DND-41 (cell line): ENCODE measurements at regions not wholly inside any gene's neighbourhood (a gene's known extent, or its start where the extent isn't known, plus 50 kb on each side); places are given as distances from the start of the nearest gene placed in this dataset.
"Not testable (repeated sequence)": the region's sequence is repeated elsewhere in the genome, so short reads cannot be mapped to it uniquely, and the experiment has no call there.

Experiments used
- ATAC-seq: fragments of 200-7000 bp; cut with Tn5 transposase; 3 replicates; pipeline ENCODE4 v1.9.1; 2021; ENCODE audit warnings: low read depth; ENCODE audit not compliant: insufficient read depth
- DNase-seq: peaks from one replicate; pipeline ENCODE4 v3.0.0-alpha.2; 2020
- H2AFZ ChIP-seq: 2 replicates; pipeline ENCODE4 v1.6.0; 2012; ENCODE audit warnings: low read depth, low read length
- H3K27ac ChIP-seq: 2 replicates; pipeline ENCODE4 v1.5.1; 2012; ENCODE audit warnings: low read length, inconsistent platforms
- H3K27me3 ChIP-seq: fragments of 200-600 bp; sonication (generic); 2 replicates; pipeline ENCODE4 v1.6.0; 2012; ENCODE audit warnings: low read length, mild to moderate bottlenecking, inconsistent platforms; ENCODE audit not compliant: insufficient read depth, poor library complexity
- H3K36me3 ChIP-seq: 2 replicates; pipeline ENCODE4 v1.5.1; 2012; ENCODE audit warnings: low read length, inconsistent platforms; ENCODE audit not compliant: insufficient read depth
- H3K4me1 ChIP-seq: 2 replicates; pipeline ENCODE4 v1.5.1; 2012; ENCODE audit warnings: mild to moderate bottlenecking, low read length; ENCODE audit not compliant: insufficient read depth
- H3K4me2 ChIP-seq: 2 replicates; pipeline ENCODE4 v1.6.0; 2012; ENCODE audit warnings: mild to moderate bottlenecking, moderate library complexity, low read length, inconsistent platforms; ENCODE audit not compliant: insufficient read depth
- H3K4me3 ChIP-seq, 2 experiments: fragments of 200-600 bp in 1 of 2; shearing (Covaris generic) in 1 of 2; 2 replicates each; pipeline ENCODE4 v1.5.1; 2012 to 2016; ENCODE audit warnings: inconsistent platforms in 2 of 2, low read length in 2 of 2, mild to moderate bottlenecking in 2 of 2, low read depth in 1 of 2, moderate library complexity in 1 of 2
- H3K79me2 ChIP-seq: 2 replicates; pipeline ENCODE4 v1.6.0; 2012; ENCODE audit warnings: low read length, inconsistent platforms; ENCODE audit not compliant: insufficient read depth
- H3K9ac ChIP-seq: 2 replicates; pipeline ENCODE4 v1.6.0; 2012; ENCODE audit warnings: low read depth, mild to moderate bottlenecking, inconsistent platforms, low read length, moderate library complexity
- H3K9me3 ChIP-seq: 2 replicates; pipeline ENCODE4 v1.5.1; 2012; ENCODE audit warnings: low read length, moderate library complexity, mild to moderate bottlenecking, inconsistent platforms; ENCODE audit not compliant: insufficient read depth, severe bottlenecking
- H4K20me1 ChIP-seq: 2 replicates; pipeline ENCODE4 v1.6.0; 2012; ENCODE audit warnings: low read length; ENCODE audit not compliant: insufficient read depth
- CTCF ChIP-seq: IDR thresholded peaks from 2 replicates; pipeline ENCODE4 v1.5.1; 2012; ENCODE audit warnings: borderline replicate concordance, low read length, moderate library complexity, mild to moderate bottlenecking; ENCODE audit not compliant: poor library complexity, severe bottlenecking; ENCODE audit errors: extremely low read depth
- EZH2 ChIP-seq: IDR thresholded peaks from 3 replicates; pipeline ENCODE4 v1.6.1; 2012; ENCODE audit warnings: borderline replicate concordance, low read depth, mild to moderate bottlenecking, moderate library complexity, low read length, inconsistent platforms; ENCODE audit not compliant: severe bottlenecking

- no peak for ATAC-seq
- Histone ChIP-seq H2AFZ (no peak overlapping the region), H3K36me3 (no peaks in the 10 kb centered on the region)
Observed at GRCh38 chr2:175244697-175245096, 63.2 kb upstream of the ATP5MC3 start.

GRCh38 chr2:175241691-175242090 lies 60.2 kb upstream of the ATP5MC3 start:
- ATAC-seq (no peak), DNase-seq (no peak)
- H3K9ac ChIP-seq: no peak overlapping the region
- no peak overlapping the region for H3K4me3 ChIP-seq
- no peak overlapping the region for H3K27ac ChIP-seq
- H3K79me2 ChIP-seq: no peaks in the 10 kb centered on the region
- no peaks in the 10 kb centered on the region for H3K27me3 ChIP-seq
- TF ChIP-seq EZH2 (no peak), CTCF (no peak)
- no peaks in the 10 kb centered on the region for H3K36me3 ChIP-seq
- H3K4me2 ChIP-seq: no peak overlapping the region
- no peaks in the 10 kb centered on the region for H4K20me1 ChIP-seq
- no peaks in the 10 kb centered on the region for H3K4me1 ChIP-seq
- no peak overlapping the region for H2AFZ ChIP-seq
- peaks cover 2% of the 10 kb centered on the region for H3K9me3 ChIP-seq

More at GRCh38 chr2:175244697-175245096, 63.2 kb upstream of the ATP5MC3 start:
- Histone ChIP-seq H3K9ac (no peak overlapping the region), H3K4me2 (no peak overlapping the region), H3K4me1 (no peaks in the 10 kb centered on the region), H3K4me3 (no peak overlapping the region), H4K20me1 (no peaks in the 10 kb centered on the region), H3K27me3 (no peaks in the 10 kb centered on the region), H3K27ac (no peak overlapping the region), H3K9me3 (no peaks in the 10 kb centered on the region), H3K79me2 (no peaks in the 10 kb centered on the region)
- TF ChIP-seq CTCF (no peak), EZH2 (no peak)
- no peak for DNase-seq

GRCh38 chr2:175240033-175240432 lies 58.5 kb upstream of the ATP5MC3 start:
- not testable (repeated sequence) for H3K9ac ChIP-seq, H3K9me3 ChIP-seq, DNase-seq, ATAC-seq, H3K79me2 ChIP-seq, H3K4me3 ChIP-seq, H3K4me2 ChIP-seq, H2AFZ ChIP-seq, H3K27ac ChIP-seq, H3K36me3 ChIP-seq, H3K27me3 ChIP-seq, H4K20me1 ChIP-seq, H3K4me1 ChIP-seq

GRCh38 chr2:175236930-175237329 lies 55.4 kb upstream of the ATP5MC3 start:
- no peak for TF ChIP-seq CTCF

More at GRCh38 chr2:175236930-175237329, 55.4 kb upstream of the ATP5MC3 start:
- no peak overlapping the region for H2AFZ ChIP-seq
- H3K27ac ChIP-seq: no peak overlapping the region
- ATAC-seq (no peak), DNase-seq (no peak)
- no peaks in the 10 kb centered on the region for H4K20me1 ChIP-seq
- H3K9me3 ChIP-seq: peaks cover 2% of the 10 kb centered on the region
- no peak overlapping the region for H3K4me2 ChIP-seq
- no peaks in the 10 kb centered on the region for H3K4me1 ChIP-seq
- no peaks in the 10 kb centered on the region for H3K27me3 ChIP-seq
- H3K9ac ChIP-seq: no peak overlapping the region
- H3K36me3 ChIP-seq: no peaks in the 10 kb centered on the region
- no peaks in the 10 kb centered on the region for H3K79me2 ChIP-seq
- H3K4me3 ChIP-seq: no peak overlapping the region
